GM13976 (cell line): ENCODE measurements at regions not wholly inside any gene's neighbourhood (a gene's known extent, or its start where the extent isn't known, plus 50 kb on each side); places are given as distances from the start of the nearest gene placed in this dataset.

Source experiments
- DNase-seq: peaks from one replicate; pipeline ENCODE4 v3.0.0; 2012; ENCODE audit warnings: low spot score
- in situ Hi-C: fragments of 300-500 bp; cut with MboI; formaldehyde crosslinking; loops from one replicate; pipeline ENCODE4 v1.12.0; 2022; ENCODE audit warnings: low sequenced_read_pairs, mixed read lengths, inconsistent platforms; ENCODE audit not compliant: unreplicated experiment
- TF ChIP-seq, protein P1 (sequence below): IDR thresholded peaks from 2 replicates; pipeline ENCODE4 v1.5.1; 2012; ENCODE audit warnings: borderline replicate concordance, mild to moderate bottlenecking; ENCODE audit not compliant: insufficient read depth; ENCODE audit errors: extremely low read depth, missing control alignments, control extremely low read depth

DNA sequence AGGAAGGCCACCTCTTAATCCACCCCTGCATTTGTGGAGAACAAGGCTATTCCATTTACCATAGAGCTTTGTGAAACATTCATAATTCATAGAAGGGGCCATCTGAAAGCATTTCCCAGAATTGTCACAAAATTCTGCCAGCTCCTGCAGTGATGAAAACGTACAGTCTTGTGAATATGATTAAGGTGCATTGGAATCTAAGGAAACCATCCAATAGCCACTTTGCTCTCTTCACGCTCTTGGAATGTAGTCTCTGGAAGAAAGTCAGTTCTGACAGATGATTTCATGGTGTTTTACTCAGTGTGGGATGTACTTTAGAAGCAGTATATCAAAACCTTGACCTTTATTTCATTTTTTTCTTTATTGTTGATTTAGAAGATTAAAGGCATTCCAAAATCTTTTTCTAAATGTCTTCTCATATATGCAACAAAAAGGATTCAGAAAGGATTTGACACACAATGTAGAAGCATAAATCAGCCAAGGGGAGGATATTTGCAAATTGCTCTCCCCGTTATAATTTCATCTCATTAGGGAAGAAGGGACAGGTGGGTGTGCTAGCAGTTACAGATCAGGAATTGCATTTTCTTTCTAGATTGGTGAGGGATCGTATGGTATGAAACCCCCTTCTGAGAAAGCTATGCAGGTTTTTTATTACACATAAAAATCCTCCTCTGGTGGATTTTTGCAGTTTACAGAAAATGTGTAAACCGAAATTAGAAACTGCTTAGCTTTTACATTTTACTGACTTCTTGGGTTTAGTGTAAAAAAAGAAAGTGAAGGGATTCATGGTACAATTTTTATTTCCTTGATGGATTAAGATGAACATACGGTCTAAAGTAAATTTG is 390.2 kb downstream of the LRIG3 start:
- in situ Hi-C loops, result no loop called here
- no peak for DNase-seq
- TF ChIP-seq, protein P1, sequence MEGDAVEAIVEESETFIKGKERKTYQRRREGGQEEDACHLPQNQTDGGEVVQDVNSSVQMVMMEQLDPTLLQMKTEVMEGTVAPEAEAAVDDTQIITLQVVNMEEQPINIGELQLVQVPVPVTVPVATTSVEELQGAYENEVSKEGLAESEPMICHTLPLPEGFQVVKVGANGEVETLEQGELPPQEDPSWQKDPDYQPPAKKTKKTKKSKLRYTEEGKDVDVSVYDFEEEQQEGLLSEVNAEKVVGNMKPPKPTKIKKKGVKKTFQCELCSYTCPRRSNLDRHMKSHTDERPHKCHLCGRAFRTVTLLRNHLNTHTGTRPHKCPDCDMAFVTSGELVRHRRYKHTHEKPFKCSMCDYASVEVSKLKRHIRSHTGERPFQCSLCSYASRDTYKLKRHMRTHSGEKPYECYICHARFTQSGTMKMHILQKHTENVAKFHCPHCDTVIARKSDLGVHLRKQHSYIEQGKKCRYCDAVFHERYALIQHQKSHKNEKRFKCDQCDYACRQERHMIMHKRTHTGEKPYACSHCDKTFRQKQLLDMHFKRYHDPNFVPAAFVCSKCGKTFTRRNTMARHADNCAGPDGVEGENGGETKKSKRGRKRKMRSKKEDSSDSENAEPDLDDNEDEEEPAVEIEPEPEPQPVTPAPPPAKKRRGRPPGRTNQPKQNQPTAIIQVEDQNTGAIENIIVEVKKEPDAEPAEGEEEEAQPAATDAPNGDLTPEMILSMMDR, result no peak

DNA sequence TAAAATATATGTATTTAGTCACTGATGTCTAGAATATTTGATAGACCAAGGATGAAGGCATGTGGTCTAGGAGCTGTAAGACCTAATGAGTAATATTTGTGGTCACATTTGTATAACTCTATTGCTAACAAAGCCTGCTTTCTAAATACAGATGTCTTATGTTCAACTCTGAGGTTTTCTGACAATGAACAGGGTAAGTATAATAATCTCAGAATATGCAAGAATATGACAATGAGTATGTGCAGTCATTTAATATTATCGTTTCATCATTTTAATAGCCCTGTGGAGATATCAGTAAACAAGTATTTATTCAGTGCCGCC is 389.6 kb downstream of the LRIG3 start:
- TF ChIP-seq, protein P1, result no peak
- in situ Hi-C loops, result no loop called here
- DNase-seq, result no peak

GRCh38 chr12:58532855-58533608 is 387.3 kb downstream of the LRIG3 start:
- DNase-seq, result no peak
- in situ Hi-C loops, result no loop called here
- TF ChIP-seq, protein P1, result no peak

DNA sequence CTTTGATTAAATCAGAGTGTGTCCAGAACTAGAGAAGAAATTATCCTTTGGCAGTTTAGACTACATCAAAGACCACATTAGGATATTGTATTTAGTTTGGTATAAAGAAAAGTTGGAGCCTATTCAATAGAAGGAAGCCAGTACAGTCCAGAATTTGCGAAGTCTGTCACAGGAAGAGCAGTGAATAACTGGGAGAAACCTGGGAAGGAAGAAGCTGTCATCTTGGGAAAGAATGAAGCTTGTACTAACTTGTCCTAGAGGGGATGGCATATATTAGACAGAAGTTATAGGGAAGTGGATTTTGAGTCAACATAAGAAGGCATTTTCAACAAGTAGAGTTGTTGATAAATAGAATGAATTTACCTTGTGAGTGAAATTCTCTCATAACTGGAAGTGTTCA is 386.7 kb downstream of the LRIG3 start:
- TF ChIP-seq, protein P1, result no peak
- in situ Hi-C loops, result no loop called here
- DNase-seq, result no peak

- no peak for DNase-seq
- TF ChIP-seq, protein P1, result no peak
- in situ Hi-C loops, result no loop called here
Observed at GRCh38 chr12:58537278-58537677, 383.0 kb downstream of the LRIG3 start.

DNA sequence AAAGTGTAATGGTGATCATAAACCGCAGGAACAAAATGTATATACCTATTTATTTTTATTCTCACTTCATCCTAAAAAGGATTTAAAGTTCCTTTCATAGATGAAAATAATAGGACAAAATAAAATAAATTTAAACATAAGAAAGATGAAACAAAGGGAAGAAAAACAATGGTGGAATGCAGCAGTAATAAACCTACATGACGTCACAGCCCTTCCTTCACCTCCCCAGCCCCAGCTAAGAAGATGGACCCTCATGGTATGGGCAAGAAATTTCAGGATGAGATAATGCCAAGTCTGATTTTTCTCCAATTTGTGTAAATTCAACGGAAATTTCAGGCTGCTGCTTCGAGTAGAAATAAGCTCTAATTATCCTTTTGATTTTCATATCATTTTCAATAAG is 381.0 kb downstream of the LRIG3 start:
- DNase-seq, result no peak
- TF ChIP-seq, protein P1, result no peak
- in situ Hi-C loops, result no loop called here
